ENCODE measurements at regions not wholly inside any gene's neighbourhood (a gene's known extent, or its start where the extent isn't known, plus 50 kb on each side); places are given as distances from the start of the nearest gene placed in this dataset.

DNA sequence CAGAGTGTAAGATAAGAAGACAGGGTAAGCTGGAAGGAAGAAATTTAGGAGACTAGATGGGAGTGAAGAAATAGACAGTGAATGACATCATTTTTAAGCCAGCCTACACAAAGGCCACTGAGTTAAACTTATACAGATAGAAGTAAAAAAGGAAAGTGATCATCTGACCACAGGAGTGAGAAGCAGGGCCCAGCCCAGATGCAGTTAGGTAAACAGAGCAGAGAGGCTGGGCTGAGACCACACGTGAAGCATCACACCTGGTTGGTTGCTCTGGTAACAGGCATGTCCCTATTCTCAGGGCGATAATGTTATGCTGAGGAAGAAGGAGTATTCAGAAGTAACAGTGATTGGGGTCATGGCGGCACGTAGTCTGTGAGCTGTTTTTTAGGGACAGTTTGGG, 1079.4 kb downstream of the AACS start:
- no peak overlapping the region for H3K27ac ChIP-seq
- TF ChIP-seq, protein P1, sequence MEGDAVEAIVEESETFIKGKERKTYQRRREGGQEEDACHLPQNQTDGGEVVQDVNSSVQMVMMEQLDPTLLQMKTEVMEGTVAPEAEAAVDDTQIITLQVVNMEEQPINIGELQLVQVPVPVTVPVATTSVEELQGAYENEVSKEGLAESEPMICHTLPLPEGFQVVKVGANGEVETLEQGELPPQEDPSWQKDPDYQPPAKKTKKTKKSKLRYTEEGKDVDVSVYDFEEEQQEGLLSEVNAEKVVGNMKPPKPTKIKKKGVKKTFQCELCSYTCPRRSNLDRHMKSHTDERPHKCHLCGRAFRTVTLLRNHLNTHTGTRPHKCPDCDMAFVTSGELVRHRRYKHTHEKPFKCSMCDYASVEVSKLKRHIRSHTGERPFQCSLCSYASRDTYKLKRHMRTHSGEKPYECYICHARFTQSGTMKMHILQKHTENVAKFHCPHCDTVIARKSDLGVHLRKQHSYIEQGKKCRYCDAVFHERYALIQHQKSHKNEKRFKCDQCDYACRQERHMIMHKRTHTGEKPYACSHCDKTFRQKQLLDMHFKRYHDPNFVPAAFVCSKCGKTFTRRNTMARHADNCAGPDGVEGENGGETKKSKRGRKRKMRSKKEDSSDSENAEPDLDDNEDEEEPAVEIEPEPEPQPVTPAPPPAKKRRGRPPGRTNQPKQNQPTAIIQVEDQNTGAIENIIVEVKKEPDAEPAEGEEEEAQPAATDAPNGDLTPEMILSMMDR (conservative IDR thresholded peaks at IDR 0.05): no peak

DNA sequence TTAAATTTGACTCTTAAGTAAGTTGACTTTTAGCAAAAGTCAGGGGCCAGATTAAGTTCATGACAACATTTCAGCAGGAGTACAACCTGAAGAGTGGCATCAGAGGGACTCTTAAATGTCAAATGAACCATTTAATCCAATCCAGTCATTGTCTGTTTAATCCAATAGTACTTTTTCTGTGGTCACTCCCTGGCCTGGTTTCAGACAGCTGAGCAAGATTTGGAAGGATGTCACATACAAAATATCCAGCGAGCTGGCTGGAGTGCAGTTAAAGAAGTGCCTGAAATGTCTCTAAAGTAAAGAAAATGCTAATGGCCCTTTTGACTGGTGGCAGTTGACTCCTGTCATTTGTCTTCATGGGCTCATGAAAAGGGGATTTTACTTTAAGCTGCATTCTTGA, 1082.1 kb downstream of the AACS start:
- TF ChIP-seq, protein P1 (conservative IDR thresholded peaks at IDR 0.05): no peak
- no peak overlapping the region for H3K27ac ChIP-seq

DNA sequence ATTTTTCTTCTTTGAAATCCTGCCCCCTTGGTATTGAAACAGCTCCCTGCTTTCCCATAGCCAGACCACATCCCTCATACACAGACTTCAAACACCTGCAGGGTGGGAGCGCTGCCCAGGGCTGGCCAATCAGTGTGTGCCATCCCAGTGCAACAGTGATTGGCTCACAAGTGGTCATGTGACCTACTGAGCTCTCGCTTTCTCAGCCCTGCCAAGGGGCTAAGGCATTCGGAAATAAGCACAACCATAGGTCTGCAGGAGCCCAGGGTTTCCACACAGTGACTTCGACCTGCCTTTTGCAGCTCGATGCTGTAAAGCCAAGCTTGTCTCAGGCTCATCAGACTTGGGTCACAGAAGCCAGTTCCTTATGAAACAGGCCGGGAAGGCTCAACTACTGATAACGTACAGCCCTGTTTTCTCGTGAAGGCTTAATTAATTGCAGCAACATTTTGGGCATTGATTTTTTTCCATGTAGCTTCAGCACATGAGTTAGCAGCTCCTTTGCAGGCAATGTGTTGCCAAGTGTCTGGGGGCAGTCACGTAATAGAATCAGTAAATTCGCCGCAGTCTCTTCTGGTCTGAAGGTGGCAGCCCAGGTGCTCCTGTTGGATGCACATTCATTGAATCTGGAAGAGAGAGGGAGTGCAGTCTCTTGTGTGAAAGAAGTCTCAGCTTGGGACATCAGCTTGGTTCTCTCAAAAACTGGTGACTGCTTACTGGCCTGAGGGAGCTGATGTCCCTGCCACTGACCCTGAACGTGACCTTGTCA, 1091.8 kb downstream of the AACS start:
- no peak overlapping the region for H3K27ac ChIP-seq
- TF ChIP-seq, protein P1 (conservative IDR thresholded peaks at IDR 0.05): no peak

- TF ChIP-seq, protein P1 (conservative IDR thresholded peaks at IDR 0.05): no peak
- H3K27ac ChIP-seq: no peak overlapping the region
Measured at GRCh38 chr12:126157575-126157966, 1092.3 kb downstream of the AACS start.

DNA sequence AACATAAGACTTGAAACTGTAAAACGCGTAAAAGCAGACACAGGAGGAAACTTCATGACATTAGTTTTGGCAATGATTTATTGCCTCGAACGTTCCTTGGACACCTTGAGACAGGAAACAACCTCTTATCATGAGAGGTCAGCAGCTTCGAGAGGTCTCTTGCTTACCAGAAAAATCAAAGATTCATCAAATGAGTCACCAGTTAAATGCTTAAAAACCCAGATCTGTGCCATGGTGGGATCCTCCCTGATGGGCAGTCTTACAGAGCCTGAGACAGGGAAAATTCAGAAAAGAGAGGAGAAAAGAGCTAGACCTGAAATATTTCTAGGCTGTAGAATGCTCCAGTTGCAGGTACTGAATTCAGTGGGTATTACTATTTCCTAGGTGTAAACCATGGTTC, 1093.9 kb downstream of the AACS start:
- TF ChIP-seq, protein P1 (conservative IDR thresholded peaks at IDR 0.05): no peak
- no peak overlapping the region for H3K27ac ChIP-seq

DNA sequence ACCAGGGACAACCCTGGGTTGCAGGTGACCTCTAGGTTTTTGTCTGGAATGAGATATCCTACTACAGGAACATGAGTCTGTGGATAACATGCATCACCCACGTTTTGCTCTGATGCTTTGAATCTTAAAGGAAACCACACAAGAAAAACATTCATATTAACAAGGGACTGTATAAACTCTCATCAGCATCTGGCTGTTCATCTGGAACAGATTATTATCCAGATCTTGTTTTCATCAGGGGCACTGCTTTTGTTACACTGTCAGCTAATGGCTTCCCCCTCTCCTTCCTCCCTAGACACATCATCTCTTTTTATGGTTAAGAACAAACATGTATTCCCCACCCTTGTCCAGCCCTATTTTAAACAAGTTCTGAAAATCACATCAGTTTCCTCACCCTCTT, 1095.7 kb downstream of the AACS start:
- H3K27ac ChIP-seq: no peak overlapping the region
- TF ChIP-seq, protein P1 (conservative IDR thresholded peaks at IDR 0.05): no peak

DNA sequence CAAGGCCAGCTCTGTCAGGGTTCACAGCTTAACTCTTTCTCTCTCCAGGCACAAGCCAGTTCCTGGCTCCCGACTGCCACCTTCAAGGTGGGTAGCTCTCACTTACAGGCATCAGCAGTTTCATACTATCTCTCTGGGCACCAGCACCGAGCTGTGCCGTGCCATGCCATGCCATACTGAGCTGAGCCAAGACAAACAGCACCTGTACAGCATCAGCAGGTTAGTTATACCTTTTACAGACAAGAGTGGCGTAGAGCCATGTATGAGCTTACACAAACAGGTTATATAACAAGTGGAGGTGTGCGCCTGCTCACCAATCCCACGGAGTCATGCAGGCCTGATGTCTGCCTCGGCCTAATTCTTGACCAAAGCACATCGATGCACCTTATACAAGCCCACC, 1098.7 kb downstream of the AACS start:
- TF ChIP-seq, protein P1 (conservative IDR thresholded peaks at IDR 0.05): no peak
- peak overlapping the region; percentile 51; the same call in 1 of the 2 replicates for H3K27ac ChIP-seq

All from VCaP (cell line).